ENCODE measurements at regions not wholly inside any gene's neighbourhood (a gene's known extent, or its start where the extent isn't known, plus 50 kb on each side); places are given as distances from the start of the nearest gene placed in this dataset.

- DNase-seq, result no peak
- ChIA-PET CTCF (no interaction called here), POLR2A (no interaction called here)
- ATAC-seq, result no peak
- Mint-ChIP-seq H3K9me3 (ENCODE audit: insufficient read depth) (peaks cover 4% of the 10 kb centered on the region), H3K36me3 (ENCODE audit: low read depth) (no peaks in the 10 kb centered on the region), H3K27ac (no peak overlapping the region), H3K27me3 (ENCODE audit: low read depth) (no peaks in the 10 kb centered on the region), H3K4me3 (no peak overlapping the region), H3K4me1 (ENCODE audit: low read depth) (no peaks in the 10 kb centered on the region)
These were observed 1816.5 kb downstream of the MAT2B start for GRCh38 chr5:165321912-165322311.

- H3K9me3 Mint-ChIP-seq (ENCODE audit: insufficient read depth), result no peaks in the 10 kb centered on the region
- no peaks in the 10 kb centered on the region for H3K27me3 Mint-ChIP-seq (ENCODE audit: low read depth)
- no peaks in the 10 kb centered on the region for H3K4me1 Mint-ChIP-seq (ENCODE audit: low read depth)
- no peak overlapping the region for H3K4me3 Mint-ChIP-seq
- H3K27ac Mint-ChIP-seq, result no peak overlapping the region
- no peaks in the 10 kb centered on the region for H3K36me3 Mint-ChIP-seq (ENCODE audit: low read depth)
- POLR2A ChIA-PET, result no interaction called here
- no peak for DNase-seq
- CTCF ChIA-PET, result no interaction called here
- ATAC-seq, result no peak
These were observed 1819.8 kb downstream of the MAT2B start for GRCh38 chr5:165325221-165325620.

- Mint-ChIP-seq H3K4me1 (ENCODE audit: low read depth) (no peaks in the 10 kb centered on the region), H3K36me3 (ENCODE audit: low read depth) (no peaks in the 10 kb centered on the region)
- POLR2A ChIA-PET, result no interaction called here
These were observed 1822.2 kb downstream of the MAT2B start for GRCh38 chr5:165327631-165328030.

GRCh38 chr5:165328846-165329245, 1823.4 kb downstream of the MAT2B start:
- Mint-ChIP-seq H3K4me3 (no peak overlapping the region), H3K9me3 (ENCODE audit: insufficient read depth) (no peaks in the 10 kb centered on the region), H3K27ac (no peak overlapping the region), H3K27me3 (ENCODE audit: low read depth) (no peaks in the 10 kb centered on the region), H3K4me1 (ENCODE audit: low read depth) (no peaks in the 10 kb centered on the region), H3K36me3 (ENCODE audit: low read depth) (no peaks in the 10 kb centered on the region)
- ChIA-PET CTCF (no interaction called here), POLR2A (no interaction called here)
- ATAC-seq, result no peak
- no peak for DNase-seq

More at GRCh38 chr5:165327631-165328030, 1822.2 kb downstream of the MAT2B start:
- no peaks in the 10 kb centered on the region for H3K27me3 Mint-ChIP-seq (ENCODE audit: low read depth)
- DNase-seq, result no peak
- CTCF ChIA-PET, result no interaction called here
- no peak for ATAC-seq
- no peaks in the 10 kb centered on the region for H3K9me3 Mint-ChIP-seq (ENCODE audit: insufficient read depth)
- no peak overlapping the region for H3K4me3 Mint-ChIP-seq
- H3K27ac Mint-ChIP-seq, result no peak overlapping the region

GRCh38 chr5:165333623-165334022, 1828.2 kb downstream of the MAT2B start:
- DNase-seq (no peak), ATAC-seq (no peak)
- POLR2A ChIA-PET, result no interaction called here
- H3K4me3 Mint-ChIP-seq, result no peak overlapping the region
- no peaks in the 10 kb centered on the region for H3K27me3 Mint-ChIP-seq (ENCODE audit: low read depth)
- no peaks in the 10 kb centered on the region for H3K9me3 Mint-ChIP-seq (ENCODE audit: insufficient read depth)
- H3K4me1 Mint-ChIP-seq (ENCODE audit: low read depth), result no peaks in the 10 kb centered on the region
- no peaks in the 10 kb centered on the region for H3K36me3 Mint-ChIP-seq (ENCODE audit: low read depth)
- no peak overlapping the region for H3K27ac Mint-ChIP-seq
- CTCF ChIA-PET, result no interaction called here

GRCh38 chr5:165334201-165334600, 1828.8 kb downstream of the MAT2B start:
- H3K36me3 Mint-ChIP-seq (ENCODE audit: low read depth), result no peaks in the 10 kb centered on the region
- DNase-seq (no peak), ATAC-seq (no peak)
- no peaks in the 10 kb centered on the region for H3K27me3 Mint-ChIP-seq (ENCODE audit: low read depth)
- ChIA-PET POLR2A (no interaction called here), CTCF (no interaction called here)
- H3K9me3 Mint-ChIP-seq (ENCODE audit: insufficient read depth), result no peaks in the 10 kb centered on the region
- H3K4me1 Mint-ChIP-seq (ENCODE audit: low read depth), result no peaks in the 10 kb centered on the region
- no peak overlapping the region for H3K27ac Mint-ChIP-seq
- no peak overlapping the region for H3K4me3 Mint-ChIP-seq

GRCh38 chr5:165349735-165350134, 1844.3 kb downstream of the MAT2B start:
- ATAC-seq, result no peak

GRCh38 chr5:165351342-165351741, 1845.9 kb downstream of the MAT2B start:
- no peaks in the 10 kb centered on the region for H3K4me1 Mint-ChIP-seq (ENCODE audit: low read depth)
- H3K4me3 Mint-ChIP-seq, result no peak overlapping the region
- H3K27ac Mint-ChIP-seq, result no peak overlapping the region
- no peaks in the 10 kb centered on the region for H3K36me3 Mint-ChIP-seq (ENCODE audit: low read depth)
- POLR2A ChIA-PET, result no interaction called here
- no peaks in the 10 kb centered on the region for H3K9me3 Mint-ChIP-seq (ENCODE audit: insufficient read depth)
- DNase-seq (no peak), ATAC-seq (no peak)
- H3K27me3 Mint-ChIP-seq (ENCODE audit: low read depth), result no peaks in the 10 kb centered on the region
- CTCF ChIA-PET, result no interaction called here

More at GRCh38 chr5:165349735-165350134, 1844.3 kb downstream of the MAT2B start:
- DNase-seq, result no peak
- no peaks in the 10 kb centered on the region for H3K27me3 Mint-ChIP-seq (ENCODE audit: low read depth)
- H3K9me3 Mint-ChIP-seq (ENCODE audit: insufficient read depth), result no peaks in the 10 kb centered on the region
- CTCF ChIA-PET, result no interaction called here
- no peak overlapping the region for H3K4me3 Mint-ChIP-seq
- POLR2A ChIA-PET, result no interaction called here
- no peaks in the 10 kb centered on the region for H3K4me1 Mint-ChIP-seq (ENCODE audit: low read depth)
- no peak overlapping the region for H3K27ac Mint-ChIP-seq
- H3K36me3 Mint-ChIP-seq (ENCODE audit: low read depth), result no peaks in the 10 kb centered on the region

GRCh38 chr5:165360366-165360765, 1854.9 kb downstream of the MAT2B start:
- no peaks in the 10 kb centered on the region for H3K27me3 Mint-ChIP-seq (ENCODE audit: low read depth)
- ATAC-seq, result no peak
- DNase-seq, result no peak
- POLR2A ChIA-PET, result no interaction called here
- CTCF ChIA-PET, result no interaction called here
- H3K4me1 Mint-ChIP-seq (ENCODE audit: low read depth), result no peaks in the 10 kb centered on the region
- peaks cover 4% of the 10 kb centered on the region for H3K9me3 Mint-ChIP-seq (ENCODE audit: insufficient read depth)
- no peaks in the 10 kb centered on the region for H3K36me3 Mint-ChIP-seq (ENCODE audit: low read depth)
- no peak overlapping the region for H3K4me3 Mint-ChIP-seq
- no peak overlapping the region for H3K27ac Mint-ChIP-seq

GRCh38 chr5:165360784-165361542, 1855.5 kb downstream of the MAT2B start:
- H3K27ac Mint-ChIP-seq, result no peak overlapping the region
- CTCF ChIA-PET, result no interaction called here
- DNase-seq (no peak), ATAC-seq (no peak)
- no peaks in the 10 kb centered on the region for H3K36me3 Mint-ChIP-seq (ENCODE audit: low read depth)
- no peaks in the 10 kb centered on the region for H3K4me1 Mint-ChIP-seq (ENCODE audit: low read depth)
- no peak overlapping the region for H3K4me3 Mint-ChIP-seq
- no peaks in the 10 kb centered on the region for H3K27me3 Mint-ChIP-seq (ENCODE audit: low read depth)
- peaks cover 4% of the 10 kb centered on the region for H3K9me3 Mint-ChIP-seq (ENCODE audit: insufficient read depth)
- POLR2A ChIA-PET, result no interaction called here

GRCh38 chr5:165370233-165370632, 1864.8 kb downstream of the MAT2B start:
- ChIA-PET CTCF (no interaction called here), POLR2A (no interaction called here)
- ATAC-seq (no peak), DNase-seq (no peak)
- H3K27me3 Mint-ChIP-seq (ENCODE audit: low read depth), result no peaks in the 10 kb centered on the region
- no peaks in the 10 kb centered on the region for H3K9me3 Mint-ChIP-seq (ENCODE audit: insufficient read depth)
- no peak overlapping the region for H3K27ac Mint-ChIP-seq
- no peaks in the 10 kb centered on the region for H3K4me1 Mint-ChIP-seq (ENCODE audit: low read depth)
- H3K36me3 Mint-ChIP-seq (ENCODE audit: low read depth), result no peaks in the 10 kb centered on the region
- no peak overlapping the region for H3K4me3 Mint-ChIP-seq

- H3K27me3 Mint-ChIP-seq (ENCODE audit: low read depth), result no peaks in the 10 kb centered on the region
- no peak overlapping the region for H3K27ac Mint-ChIP-seq
- no peaks in the 10 kb centered on the region for H3K36me3 Mint-ChIP-seq (ENCODE audit: low read depth)
- ChIA-PET CTCF (no interaction called here), POLR2A (no interaction called here)
- no peak overlapping the region for H3K4me3 Mint-ChIP-seq
- H3K9me3 Mint-ChIP-seq (ENCODE audit: insufficient read depth), result no peaks in the 10 kb centered on the region
- H3K4me1 Mint-ChIP-seq (ENCODE audit: low read depth), result no peaks in the 10 kb centered on the region
- DNase-seq (no peak), ATAC-seq (no peak)
These were observed 1865.4 kb downstream of the MAT2B start for GRCh38 chr5:165370794-165371193.

GRCh38 chr5:165375201-165375600, 1869.8 kb downstream of the MAT2B start:
- CTCF ChIA-PET, result no interaction called here
- Mint-ChIP-seq H3K9me3 (ENCODE audit: insufficient read depth) (no peaks in the 10 kb centered on the region), H3K27me3 (ENCODE audit: low read depth) (no peaks in the 10 kb centered on the region), H3K4me3 (no peak overlapping the region), H3K4me1 (ENCODE audit: low read depth) (no peaks in the 10 kb centered on the region), H3K36me3 (ENCODE audit: low read depth) (no peaks in the 10 kb centered on the region), H3K27ac (no peak overlapping the region)
- POLR2A ChIA-PET, result no interaction called here
- DNase-seq (no peak), ATAC-seq (no peak)

All from activated CD8-positive, alpha-beta T cell treated with anti-CD3 and anti-CD28 coated beads, Interleukin-2, amount 10 ng/mL, durations not matched to agents 7 days and 5 days (primary cell).